Activated effector memory CD4-positive, alpha-beta T cell treated with Interleukin-2 at 50 U/mL for 16 hours (primary cell): ENCODE measurements at regions not wholly inside any gene's neighbourhood (a gene's known extent, or its start where the extent isn't known, plus 50 kb on each side); places are given as distances from the start of the nearest gene placed in this dataset.

Experiments used
- DNase-seq: peaks from one replicate; pipeline ENCODE4 v3.0.0-alpha.2; 2020

- no peak for DNase-seq
Measured at GRCh38 chr6:100266494-100267401, 198.0 kb downstream of the SIM1 start.

GRCh38 chr6:100262086-100262485 is 202.6 kb downstream of the SIM1 start:
- no peak for DNase-seq

- no peak for DNase-seq
Measured at GRCh38 chr6:100261486-100261885, 203.2 kb downstream of the SIM1 start.

GRCh38 chr6:100260584-100260983 is 204.1 kb downstream of the SIM1 start:
- no peak for DNase-seq

GRCh38 chr6:100259865-100260264 is 204.9 kb downstream of the SIM1 start:
- no peak for DNase-seq

GRCh38 chr6:100258752-100259151 is 206.0 kb downstream of the SIM1 start:
- no peak for DNase-seq

- DNase-seq: no peak
Measured at GRCh38 chr6:100257793-100258395, 206.8 kb downstream of the SIM1 start.

- DNase-seq: no peak
Measured at GRCh38 chr6:100255701-100256100, 209.0 kb downstream of the SIM1 start.

GRCh38 chr6:100247123-100247522 is 217.6 kb downstream of the SIM1 start:
- no peak for DNase-seq

GRCh38 chr6:100246206-100246605 is 218.5 kb downstream of the SIM1 start:
- DNase-seq: no peak

- DNase-seq: no peak
Measured at GRCh38 chr6:100240798-100241197, 223.9 kb downstream of the SIM1 start.

- DNase-seq: no peak
Measured at GRCh38 chr6:100237821-100238220, 226.9 kb downstream of the SIM1 start.

- no peak for DNase-seq
Measured at GRCh38 chr6:100236389-100236788, 228.3 kb downstream of the SIM1 start.

- DNase-seq: no peak
Measured at GRCh38 chr6:100235631-100236030, 229.1 kb downstream of the SIM1 start.

- DNase-seq: no peak
Measured at GRCh38 chr6:100234625-100235024, 230.1 kb downstream of the SIM1 start.

- DNase-seq: no peak
Measured at GRCh38 chr6:100232781-100233573, 231.7 kb downstream of the SIM1 start.

GRCh38 chr6:100230953-100231316 is 233.8 kb downstream of the SIM1 start:
- DNase-seq: no peak

GRCh38 chr6:100230115-100230952 is 234.4 kb downstream of the SIM1 start:
- DNase-seq: no peak

GRCh38 chr6:100229512-100229911 is 235.2 kb downstream of the SIM1 start:
- DNase-seq: no peak

GRCh38 chr6:100228834-100229441 is 234.9 kb upstream of the MCHR2 start:
- peak; percentile 2 for DNase-seq

- no peak for DNase-seq
Measured at GRCh38 chr6:100228437-100228833, 234.4 kb upstream of the MCHR2 start.

- DNase-seq: no peak
Measured at GRCh38 chr6:100226811-100227210, 232.8 kb upstream of the MCHR2 start.
